Tongue (tissue), 1 donor: ENCODE measurements at regions not wholly inside any gene's neighbourhood (a gene's known extent, or its start where the extent isn't known, plus 50 kb on each side); places are given as distances from the start of the nearest gene placed in this dataset.

Experiments
- DNase-seq: peaks from one replicate; pipeline ENCODE4 v3.0.0-alpha.2; 2015

GRCh38 chr13:105035092-105035491, 1500.4 kb downstream of the EFNB2 start:
- DNase-seq: peak; percentile 17

GRCh38 chr13:105033999-105034398, 1501.5 kb downstream of the EFNB2 start:
- no peak for DNase-seq

GRCh38 chr13:105031306-105031705, 1504.2 kb downstream of the EFNB2 start:
- DNase-seq: no peak

GRCh38 chr13:105030851-105031250, 1504.6 kb downstream of the EFNB2 start:
- DNase-seq: no peak

- DNase-seq: no peak
These were observed 1516.4 kb downstream of the EFNB2 start for GRCh38 chr13:105019073-105019472.

GRCh38 chr13:105016266-105016665, 1519.2 kb downstream of the EFNB2 start:
- peak; percentile 3 for DNase-seq

- no peak for DNase-seq
These were observed 1526.9 kb downstream of the EFNB2 start for GRCh38 chr13:105008604-105009003.

- no peak for DNase-seq
These were observed 1528.2 kb downstream of the EFNB2 start for GRCh38 chr13:105007166-105007808.

- DNase-seq: peak; percentile 10
These were observed 1539.4 kb downstream of the EFNB2 start for GRCh38 chr13:104996022-104996421.

- DNase-seq: no peak
These were observed 1541.8 kb downstream of the EFNB2 start for GRCh38 chr13:104993708-104994107.

GRCh38 chr13:104987621-104988020, 1547.8 kb downstream of the EFNB2 start:
- DNase-seq: no peak

GRCh38 chr13:104984296-104984818, 1551.1 kb downstream of the EFNB2 start:
- peak; percentile 88 for DNase-seq

GRCh38 chr13:104983601-104984000, 1551.9 kb downstream of the EFNB2 start:
- DNase-seq: peak; percentile 21

GRCh38 chr13:104980586-104980985, 1554.9 kb downstream of the EFNB2 start:
- DNase-seq: no peak

GRCh38 chr13:104979281-104980030, 1556.0 kb downstream of the EFNB2 start:
- DNase-seq: peak; percentile 87

GRCh38 chr13:104976986-104977385, 1558.5 kb downstream of the EFNB2 start:
- DNase-seq: no peak

GRCh38 chr13:104975272-104975671, 1560.2 kb downstream of the EFNB2 start:
- no peak for DNase-seq

GRCh38 chr13:104968876-104969275, 1566.6 kb downstream of the EFNB2 start:
- no peak for DNase-seq

- no peak for DNase-seq
These were observed 1567.4 kb downstream of the EFNB2 start for GRCh38 chr13:104967836-104968630.

GRCh38 chr13:104967376-104967775, 1568.1 kb downstream of the EFNB2 start:
- DNase-seq: no peak

- no peak for DNase-seq
These were observed 1573.1 kb downstream of the EFNB2 start for GRCh38 chr13:104962411-104962810.

GRCh38 chr13:104961246-104961645, 1574.2 kb downstream of the EFNB2 start:
- DNase-seq: no peak

GRCh38 chr13:104954210-104954609, 1581.3 kb downstream of the EFNB2 start:
- no peak for DNase-seq
